Activated CD8-positive, alpha-beta memory T cell treated with anti-CD3 and anti-CD28 coated beads, Interleukin-2, amount 50 U/mL, for 24 hours (primary cell): ENCODE measurements at regions not wholly inside any gene's neighbourhood (a gene's known extent, or its start where the extent isn't known, plus 50 kb on each side); places are given as distances from the start of the nearest gene placed in this dataset.

Source experiments
- DNase-seq: peaks from one replicate; pipeline ENCODE4 v3.0.0-alpha.2; 2020; ENCODE audit errors: extremely low read depth

DNA sequence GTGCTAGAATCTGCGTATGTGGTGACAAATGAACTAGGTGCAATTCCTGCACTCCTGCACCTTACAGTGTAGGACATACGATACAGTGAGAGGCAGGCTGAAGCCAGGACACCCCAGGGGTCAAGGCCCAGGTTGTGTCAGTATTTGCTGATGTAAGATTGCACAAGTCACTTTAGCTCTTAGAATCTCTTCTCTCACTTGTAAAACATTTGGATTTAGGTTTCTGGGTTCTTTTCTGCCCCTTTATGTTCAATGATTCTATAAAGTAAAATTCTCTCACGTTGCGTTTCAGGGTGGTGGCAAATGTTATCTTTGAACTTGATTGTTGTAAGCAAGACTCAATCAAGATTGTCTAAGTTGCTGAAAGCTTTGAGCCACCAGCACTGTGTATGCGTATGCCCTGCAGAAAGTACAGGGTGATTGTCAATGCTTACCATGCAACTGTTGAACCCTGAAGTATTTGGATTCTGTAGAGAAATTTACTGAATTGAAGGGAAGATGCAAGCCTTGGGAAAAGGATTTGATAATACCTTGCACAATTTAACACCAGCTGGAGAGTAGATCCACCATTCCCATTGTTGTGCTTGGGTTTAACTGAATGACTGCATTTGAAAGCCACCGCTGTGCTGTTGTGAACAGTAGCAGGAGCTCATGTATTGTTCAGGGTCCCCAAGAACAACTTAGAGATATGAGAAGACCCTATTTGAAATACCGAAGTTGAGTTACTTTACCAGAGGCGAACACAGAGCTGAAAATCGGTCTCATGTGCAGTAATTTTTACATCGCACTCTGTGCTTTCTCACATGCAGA, 106.1 kb upstream of the CITED2 start:
- no peak for DNase-seq

DNA sequence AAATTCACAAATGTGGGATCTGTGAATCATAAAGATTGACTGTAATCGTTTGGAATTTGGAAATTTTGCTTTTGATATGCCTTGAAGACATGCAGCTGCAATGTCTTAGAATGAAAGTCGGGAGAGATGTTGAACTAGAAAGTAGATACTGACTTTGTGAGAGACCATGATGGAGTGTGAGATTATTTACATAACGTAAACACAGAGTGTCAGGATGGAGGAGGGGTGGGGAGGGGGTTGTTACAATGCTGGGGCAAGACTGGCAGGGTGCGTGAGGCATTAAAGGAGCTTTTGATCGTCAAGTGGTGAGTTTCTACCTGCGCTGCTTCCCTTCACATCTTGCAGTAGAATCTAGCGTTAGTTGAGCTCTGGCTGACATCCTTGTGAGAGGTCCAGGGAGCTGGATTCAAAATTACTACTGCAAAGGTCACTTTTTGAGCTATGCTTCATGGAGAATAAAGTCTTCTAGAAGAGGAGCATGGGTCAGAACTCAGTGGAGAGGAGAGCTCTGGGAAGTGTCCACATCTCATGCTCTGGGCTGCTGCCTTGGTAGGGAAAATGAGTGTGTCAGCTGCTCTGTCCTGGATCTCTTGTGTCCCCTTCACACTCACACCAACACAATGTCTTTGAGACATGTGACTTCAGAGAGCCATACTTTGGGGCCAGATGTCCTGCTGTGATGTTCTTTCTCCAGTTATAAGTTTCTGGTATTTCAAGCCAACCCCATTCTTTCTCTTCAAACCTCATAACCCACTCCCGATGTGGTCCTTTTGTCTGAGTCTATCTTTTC, 105.2 kb upstream of the CITED2 start:
- DNase-seq: no peak

GRCh38 chr6:139475646-139476045, 101.2 kb upstream of the CITED2 start:
- DNase-seq: no peak

- no peak for DNase-seq
These were observed 100.8 kb upstream of the CITED2 start for GRCh38 chr6:139475241-139475640.

DNA sequence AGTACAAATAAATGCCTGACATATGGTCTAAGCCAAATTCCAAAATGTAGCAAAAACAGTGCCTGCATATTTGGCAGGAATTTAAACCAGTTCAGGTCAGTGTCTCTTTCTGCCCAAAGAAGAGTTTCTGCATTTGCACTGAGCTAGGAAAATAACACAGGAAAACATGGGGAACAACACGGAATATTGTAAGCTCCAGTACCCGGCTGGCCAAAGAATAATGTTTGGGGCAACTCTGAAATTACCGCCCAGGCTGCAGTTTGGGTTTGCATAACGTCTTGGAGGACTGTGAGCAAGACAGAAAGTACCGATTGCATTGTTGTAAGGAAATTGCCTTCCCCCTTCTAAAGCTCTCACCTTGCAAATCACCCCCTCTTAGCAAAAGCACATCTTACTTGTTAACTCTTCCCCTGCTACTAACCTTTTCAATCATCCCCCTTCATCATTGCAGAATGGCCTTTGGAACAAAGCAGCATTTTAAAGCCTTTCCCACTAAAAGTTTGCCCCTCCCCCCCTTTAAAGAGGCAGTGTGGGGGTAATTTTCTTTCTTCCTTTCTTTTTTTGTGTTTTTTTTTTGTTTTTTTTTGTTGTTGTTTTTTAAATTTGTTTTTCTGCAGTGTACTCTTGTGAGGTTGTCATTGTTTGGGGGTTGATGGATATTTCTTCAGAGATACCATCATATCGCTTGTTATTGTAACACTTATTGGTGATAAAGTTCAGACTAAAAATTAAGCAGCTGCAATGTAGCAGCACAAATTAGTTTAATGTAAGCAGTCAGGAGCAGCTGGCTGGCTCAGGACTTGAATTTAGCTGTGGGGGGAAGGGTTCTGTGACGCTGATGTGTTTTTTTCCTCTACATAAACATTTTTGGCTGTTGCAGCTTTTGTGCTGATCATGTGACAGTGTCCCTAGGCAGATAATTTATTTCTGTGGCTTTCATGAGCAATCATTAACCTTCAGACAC, 100.0 kb upstream of the CITED2 start:
- DNase-seq: no peak

DNA sequence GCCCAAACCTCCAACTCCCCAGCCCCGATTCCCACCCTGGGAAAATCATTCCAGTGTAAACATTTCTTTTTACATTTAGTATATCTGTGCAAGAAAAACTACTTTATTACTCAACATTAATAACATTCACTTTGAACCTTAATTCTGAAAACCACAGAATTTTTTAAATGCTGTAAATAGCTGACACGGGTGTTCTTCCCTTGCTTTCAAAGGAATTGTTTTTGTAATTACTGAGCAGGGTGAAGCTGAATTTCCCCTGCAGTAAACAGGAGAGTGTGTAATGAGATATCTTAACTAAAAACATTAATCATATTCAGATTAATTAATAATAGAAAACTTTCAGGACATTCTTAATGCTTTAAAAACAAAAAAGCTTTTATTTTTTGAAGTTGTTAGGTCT, 99.3 kb upstream of the CITED2 start:
- no peak for DNase-seq

- no peak for DNase-seq
These were observed 98.8 kb upstream of the CITED2 start for GRCh38 chr6:139473231-139473701.

- DNase-seq: no peak
These were observed 98.0 kb upstream of the CITED2 start for GRCh38 chr6:139472351-139473015.

GRCh38 chr6:139470997-139471396, 96.5 kb upstream of the CITED2 start:
- DNase-seq: no peak

GRCh38 chr6:139468178-139468819, 93.9 kb upstream of the CITED2 start:
- DNase-seq: no peak

DNA sequence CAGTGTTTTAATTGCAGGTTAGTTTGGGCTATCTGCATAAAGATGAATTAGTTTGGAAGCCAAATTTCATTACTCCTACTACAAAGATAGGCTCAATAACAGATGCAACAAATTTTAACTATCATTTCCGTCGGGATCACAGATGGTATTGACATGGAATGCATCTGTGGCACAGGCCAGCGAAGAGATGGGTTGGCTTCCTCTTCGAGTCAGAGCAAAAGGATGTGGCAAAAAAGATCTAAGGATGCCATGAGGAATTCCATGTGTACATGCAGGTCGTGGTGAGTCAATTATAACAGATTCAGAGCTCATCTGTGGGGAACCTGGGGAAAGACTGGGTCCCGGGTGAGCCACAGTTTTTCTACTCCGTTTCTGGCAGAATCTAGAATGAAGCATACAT, 83.0 kb upstream of the CITED2 start:
- DNase-seq: no peak

GRCh38 chr6:139452148-139452876, 77.9 kb upstream of the CITED2 start:
- no peak for DNase-seq

DNA sequence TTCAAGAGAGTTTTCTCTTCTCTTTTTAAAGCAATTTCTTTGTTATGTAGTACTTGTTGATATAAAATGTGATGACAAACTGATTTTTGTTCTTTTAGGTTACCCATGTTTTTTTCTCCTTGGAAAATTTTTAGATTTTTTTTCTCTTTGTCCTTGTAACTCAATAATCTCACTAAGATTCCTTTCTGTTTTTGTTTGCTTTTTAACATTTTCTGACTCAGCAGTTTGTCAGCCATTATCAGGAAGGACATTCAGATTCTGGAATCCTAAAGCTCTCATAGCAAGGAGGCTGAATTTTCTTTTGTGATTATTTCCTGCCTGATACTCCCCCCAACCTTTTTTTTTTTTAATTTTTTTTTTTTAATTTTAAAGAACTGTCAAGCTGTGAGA, 75.2 kb upstream of the CITED2 start:
- DNase-seq: no peak

DNA sequence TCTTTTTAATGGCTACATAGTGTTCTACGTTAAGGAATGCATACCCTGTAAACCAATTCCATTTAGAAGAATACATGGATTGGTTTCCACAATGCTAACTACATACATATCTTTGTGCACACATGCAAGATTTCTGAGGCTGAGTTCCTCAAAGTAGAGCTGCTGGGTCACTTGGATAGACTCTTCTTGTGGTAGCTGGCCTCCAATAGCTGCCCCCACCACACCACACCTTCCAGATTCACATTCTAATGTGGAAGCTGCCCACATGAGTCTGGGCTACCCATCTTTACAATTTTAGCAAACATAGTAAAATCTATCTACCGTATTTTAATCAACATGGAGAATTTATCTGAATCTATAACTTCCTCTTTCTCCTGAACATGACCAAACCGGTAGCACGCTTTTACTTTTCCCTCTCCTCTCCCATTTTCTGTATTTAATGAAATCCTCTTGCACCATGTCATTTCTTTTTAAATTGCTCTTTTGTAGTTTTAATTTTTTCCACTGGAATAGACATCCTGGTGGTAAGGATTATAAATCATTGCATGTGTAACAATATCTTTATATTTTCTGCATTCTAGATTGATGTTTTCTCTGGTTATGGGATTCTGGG, 74.7 kb upstream of the CITED2 start:
- no peak for DNase-seq

DNA sequence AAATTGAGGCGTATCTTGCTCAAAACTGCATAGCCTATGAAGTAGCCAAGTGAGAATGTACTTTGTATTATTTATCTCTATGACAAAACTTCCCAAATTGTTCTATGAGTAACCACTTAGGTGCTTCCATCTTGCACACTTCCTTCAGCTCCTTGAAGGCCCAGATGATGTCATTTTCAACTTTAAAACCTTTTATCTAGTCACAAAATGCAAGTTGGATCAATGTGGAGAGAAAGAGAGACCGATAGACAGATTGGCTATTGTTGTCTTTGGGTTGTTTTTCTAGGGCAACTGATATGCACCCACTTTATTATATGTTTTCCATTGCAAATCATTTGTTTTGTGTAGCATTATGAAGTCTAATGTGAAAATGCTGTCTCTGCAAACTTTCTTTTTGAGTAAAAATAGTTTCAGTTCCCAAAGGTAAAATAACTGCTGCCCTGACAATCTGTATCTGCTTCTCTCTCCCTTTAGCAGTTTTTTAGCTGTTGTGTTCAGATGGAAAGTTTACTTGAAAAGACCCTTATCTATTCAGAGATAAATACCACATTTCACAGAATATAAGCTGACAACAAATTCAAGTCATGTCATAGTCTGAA, 73.7 kb upstream of the CITED2 start:
- DNase-seq: no peak

- no peak for DNase-seq
These were observed 73.2 kb upstream of the CITED2 start for GRCh38 chr6:139447656-139447975.

GRCh38 chr6:139446768-139447655, 72.6 kb upstream of the CITED2 start:
- DNase-seq: no peak

- DNase-seq: no peak
These were observed 71.8 kb upstream of the CITED2 start for GRCh38 chr6:139446138-139446715.
